Stimulated activated CD4-positive, alpha-beta T cell treated with anti-CD3 and anti-CD28 coated beads, Interleukin-15, amount 100 ng/mL, for 48 hours (primary cell): ENCODE measurements at regions not wholly inside any gene's neighbourhood (a gene's known extent, or its start where the extent isn't known, plus 50 kb on each side); places are given as distances from the start of the nearest gene placed in this dataset.
"Not testable (repeated sequence)": the region's sequence is repeated elsewhere in the genome, so short reads cannot be mapped to it uniquely, and the experiment has no call there.

ENCODE experiments used
- DNase-seq, 2 donors: peaks; one replicate each; pipeline ENCODE4 v3.0.0-alpha.2; 2020; ENCODE audit warnings: low read depth in 2 of 2

DNA sequence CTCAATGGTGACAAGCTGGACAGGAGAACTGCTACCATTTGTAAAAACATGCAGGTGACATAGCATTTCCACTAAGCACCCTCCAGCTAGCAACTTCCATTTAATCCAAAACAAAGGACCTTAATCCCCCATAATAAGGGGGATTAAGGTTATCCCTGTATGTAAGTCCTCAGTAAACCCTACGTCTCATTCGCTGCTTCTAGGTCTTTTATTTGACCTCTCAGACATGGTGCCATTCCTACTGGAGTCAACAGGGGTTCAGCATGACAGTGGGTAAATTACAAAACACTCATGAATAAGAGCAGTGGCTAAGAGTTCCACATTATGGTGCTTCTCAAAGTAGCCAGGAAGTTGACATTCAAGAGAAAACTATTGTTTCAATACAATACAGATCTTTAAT lies 121.8 kb upstream of the CAV2 start:
- DNase-seq: no peak

DNA sequence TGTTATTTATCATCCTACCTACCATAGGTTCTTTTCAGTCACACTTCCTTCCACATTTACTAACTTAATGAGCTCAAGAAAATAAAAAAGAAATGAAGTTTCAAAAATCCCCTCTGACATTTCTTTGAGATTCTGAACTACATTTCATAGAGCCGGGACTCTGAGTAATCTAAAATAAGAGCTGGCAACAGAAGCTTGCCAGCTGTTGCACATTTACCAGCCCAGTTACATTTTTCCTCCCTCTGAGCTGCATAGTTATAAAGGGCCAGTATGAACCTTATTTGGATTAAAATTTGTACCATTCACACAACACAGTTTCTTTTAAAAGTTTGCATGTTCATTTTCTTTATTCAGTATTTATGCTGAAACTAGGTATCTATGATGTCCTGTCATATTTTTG lies 119.5 kb upstream of the CAV2 start:
- DNase-seq: no peak

DNA sequence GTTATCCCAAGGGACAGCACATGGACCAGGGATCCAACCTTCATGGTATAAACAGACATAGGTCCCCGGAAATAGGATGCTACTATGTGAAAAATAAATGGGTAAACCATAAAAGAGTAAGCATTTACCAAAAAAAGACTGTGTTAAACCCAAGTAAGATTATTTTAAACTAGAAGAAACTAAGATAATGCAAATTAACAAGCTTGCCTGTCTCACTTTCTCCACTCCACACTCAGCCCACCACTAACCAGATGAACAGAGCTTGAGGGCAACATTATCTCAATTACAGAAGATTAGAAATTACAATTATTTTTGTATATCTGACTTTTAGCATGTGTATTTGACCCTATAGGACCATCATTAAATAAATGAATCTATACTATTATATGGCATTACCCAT lies 117.2 kb upstream of the CAV2 start:
- DNase-seq: no peak

DNA sequence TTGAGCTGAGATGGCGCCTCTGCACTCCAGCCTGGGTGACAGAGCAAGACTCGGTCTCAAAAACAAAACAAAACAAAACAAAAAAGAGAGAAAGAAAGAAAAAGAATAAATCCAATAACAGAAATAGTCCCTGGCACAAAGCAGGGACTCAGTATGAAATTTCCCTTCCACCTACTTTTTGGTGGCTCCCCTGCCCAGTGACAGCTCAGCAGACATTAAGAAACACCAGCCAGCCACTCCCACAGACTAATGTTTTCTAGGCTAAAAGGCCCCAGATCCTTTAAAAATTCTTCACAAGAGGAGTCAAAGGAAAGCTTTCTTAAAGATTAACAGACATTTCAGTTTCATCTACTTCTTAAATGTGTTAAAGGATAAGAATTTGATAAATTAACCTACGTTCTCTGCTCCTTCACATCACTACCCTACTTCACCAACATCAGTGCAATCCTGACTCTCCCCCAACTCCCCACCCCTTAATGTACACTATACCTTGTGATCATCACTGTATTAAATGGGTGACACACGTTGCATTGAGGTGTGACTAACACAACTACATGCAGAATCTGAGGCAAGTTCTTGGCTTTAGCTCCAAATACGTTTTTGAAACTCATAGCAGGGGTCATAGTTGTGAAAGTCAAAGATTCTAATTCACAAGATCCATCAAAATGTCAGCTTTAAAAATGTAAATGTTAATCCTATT lies 114.5 kb upstream of the CAV2 start:
- no peak for DNase-seq

DNA sequence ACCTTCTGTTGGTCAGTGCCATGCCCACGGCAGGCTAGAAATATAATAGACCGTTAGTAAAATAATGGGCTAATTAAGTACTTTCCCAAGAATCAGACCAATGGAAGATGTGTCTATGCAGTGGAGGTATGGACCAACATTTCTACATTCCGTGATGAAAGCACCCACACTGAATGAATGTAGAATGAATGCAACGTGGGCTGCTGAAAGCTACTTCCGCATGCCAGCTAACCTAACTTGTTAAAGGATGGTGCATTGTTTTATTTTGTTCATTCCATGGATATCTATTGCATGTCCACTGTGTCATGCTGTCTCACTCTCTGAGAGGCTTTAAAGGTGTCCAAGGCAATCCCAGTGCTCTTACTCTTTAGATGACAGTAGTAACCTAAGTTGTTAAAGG lies 112.9 kb upstream of the CAV2 start:
- no peak for DNase-seq

DNA sequence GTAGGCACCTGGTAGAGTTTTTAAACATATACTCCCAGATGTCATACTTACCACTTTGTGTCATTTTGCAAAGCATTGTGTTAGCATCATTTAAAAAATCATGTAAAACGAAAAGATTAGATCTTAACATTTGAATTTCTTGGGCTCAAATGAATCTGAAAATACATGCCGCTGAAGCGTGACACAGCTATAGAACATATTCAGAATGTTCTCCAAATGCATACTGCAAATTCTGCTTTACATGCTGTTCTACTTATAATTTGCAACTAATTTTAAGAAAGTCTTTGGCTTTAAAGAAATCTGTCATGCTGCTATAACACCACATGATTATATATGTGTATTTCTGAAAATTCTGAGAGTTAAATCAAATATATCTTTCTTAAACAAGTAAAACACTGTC lies 109.2 kb upstream of the CAV2 start:
- no peak for DNase-seq

DNA sequence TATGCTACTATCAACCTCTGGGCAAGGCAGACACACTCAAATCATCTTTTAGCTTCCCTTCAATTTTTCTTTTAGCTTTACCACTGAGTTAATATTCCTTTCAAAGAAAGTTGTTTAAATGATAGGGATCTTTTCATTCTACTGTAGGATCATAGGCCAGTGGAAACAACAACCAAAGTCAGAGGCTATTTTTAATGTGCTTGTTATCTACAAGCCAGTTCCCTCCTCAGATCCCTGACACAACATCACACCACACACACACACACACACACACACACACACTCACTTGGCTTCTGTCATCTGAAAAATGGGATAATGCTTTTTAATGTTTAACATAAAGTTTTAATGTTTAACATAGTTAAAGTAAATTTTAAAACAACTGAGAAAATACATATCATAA lies 106.7 kb upstream of the CAV2 start:
- DNase-seq: no peak

DNA sequence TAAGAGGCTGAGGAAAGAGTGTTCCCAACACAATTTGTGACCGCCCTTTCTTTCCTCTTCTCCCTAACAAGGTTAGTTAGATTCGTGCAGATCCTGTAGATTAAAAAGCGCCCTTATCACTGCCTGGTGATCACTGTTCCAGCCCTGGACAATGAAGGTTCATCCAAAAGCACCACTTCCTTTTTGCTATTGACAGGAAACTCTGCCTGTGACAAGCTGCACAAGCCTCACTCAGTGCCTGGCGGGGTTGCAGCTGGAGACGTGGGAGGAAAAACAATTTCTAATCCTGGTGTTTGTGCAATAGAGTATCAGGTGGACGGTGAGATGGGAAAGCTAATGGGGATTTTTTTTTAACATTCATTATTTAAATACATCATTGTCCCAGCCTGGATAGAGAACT lies 105.9 kb upstream of the CAV2 start:
- DNase-seq: no peak

DNA sequence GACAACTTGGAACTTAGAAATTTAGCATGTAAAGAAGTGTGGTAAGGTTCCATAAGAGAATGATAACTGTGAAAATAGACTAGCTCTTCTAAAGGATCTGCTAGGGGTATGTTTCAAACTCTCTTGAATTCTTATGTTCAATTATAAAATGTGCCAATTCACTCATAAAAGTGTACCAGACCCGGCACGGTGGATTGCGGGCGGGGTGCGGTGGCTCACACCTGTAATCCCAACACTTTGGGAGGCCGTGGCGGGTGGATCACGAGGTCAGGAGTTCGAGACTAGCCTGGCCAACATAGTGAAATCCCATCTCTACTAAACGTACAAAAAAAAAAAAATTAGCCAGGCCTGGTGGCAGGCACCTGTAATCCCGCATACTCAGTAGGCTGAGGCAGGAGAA lies 105.4 kb upstream of the CAV2 start:
- no peak for DNase-seq

DNA sequence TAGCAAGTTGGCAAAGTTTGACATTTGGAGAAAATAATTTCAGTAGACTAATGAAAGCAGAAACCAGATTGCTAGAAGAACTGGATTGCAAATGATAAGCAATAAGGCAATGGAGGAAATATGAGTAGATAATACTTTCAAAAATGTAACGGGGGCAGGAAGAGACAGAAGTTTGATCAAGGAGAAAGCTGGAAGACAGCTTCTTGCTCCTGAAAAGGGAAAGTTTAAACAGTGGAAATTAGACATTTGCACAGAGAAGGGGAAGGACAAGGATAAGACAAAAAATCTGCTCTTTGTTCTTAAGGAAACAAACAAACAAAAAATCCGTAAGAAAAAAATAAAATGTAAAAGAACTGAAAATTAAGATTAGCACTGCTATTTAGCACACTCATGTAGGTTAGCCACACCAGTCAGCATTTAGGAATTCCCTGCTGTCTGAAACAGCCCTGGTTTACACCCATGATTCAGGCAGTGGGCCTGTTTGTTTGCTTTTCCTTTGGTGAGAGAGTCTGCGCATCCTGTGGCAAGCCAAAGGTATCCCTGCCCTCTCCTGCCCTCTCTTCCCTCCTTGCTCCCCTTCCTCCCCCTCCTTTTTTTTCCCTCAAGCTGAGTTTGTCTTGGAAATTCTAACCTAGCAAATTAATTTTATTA lies 104.3 kb upstream of the CAV2 start:
- no peak for DNase-seq

DNA sequence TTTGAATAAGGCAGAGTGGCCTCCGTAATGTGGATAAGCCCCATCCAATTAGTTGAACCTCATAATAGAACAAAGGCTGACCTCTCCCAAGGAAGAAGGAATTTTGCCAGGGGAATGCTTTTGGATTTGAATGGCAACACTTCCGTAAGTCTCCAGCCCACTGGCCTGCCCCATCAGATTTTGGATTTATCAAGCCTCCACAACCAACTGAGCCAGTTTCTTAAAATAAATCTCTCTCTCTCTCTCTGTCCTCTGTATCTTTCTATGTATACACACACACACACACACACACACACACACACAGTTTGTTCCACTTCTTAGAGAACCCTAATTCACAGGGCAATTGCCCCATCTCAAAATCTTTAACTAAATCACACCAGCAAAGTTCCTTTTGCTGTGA lies 100.9 kb upstream of the CAV2 start:
- no peak for DNase-seq

DNA sequence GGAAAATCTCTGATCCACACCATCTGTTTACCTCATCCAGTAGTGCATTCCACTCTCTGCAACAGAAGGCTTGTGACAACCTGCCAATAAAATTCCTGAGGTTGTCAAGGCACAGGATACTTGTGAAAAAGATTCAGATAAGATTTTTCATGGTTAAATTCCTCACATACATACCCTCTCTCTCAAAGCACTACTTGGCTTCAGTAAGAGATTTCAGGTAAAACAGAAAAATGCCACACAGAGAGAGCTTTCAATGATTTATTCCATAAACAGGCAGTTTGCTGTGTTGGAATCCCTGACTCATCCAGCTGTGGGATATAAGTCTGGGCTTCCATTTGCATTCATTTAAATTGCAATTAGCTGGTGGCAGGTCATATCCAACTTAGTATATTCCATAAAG lies 99.7 kb upstream of the CAV2 start:
- no peak for DNase-seq

DNA sequence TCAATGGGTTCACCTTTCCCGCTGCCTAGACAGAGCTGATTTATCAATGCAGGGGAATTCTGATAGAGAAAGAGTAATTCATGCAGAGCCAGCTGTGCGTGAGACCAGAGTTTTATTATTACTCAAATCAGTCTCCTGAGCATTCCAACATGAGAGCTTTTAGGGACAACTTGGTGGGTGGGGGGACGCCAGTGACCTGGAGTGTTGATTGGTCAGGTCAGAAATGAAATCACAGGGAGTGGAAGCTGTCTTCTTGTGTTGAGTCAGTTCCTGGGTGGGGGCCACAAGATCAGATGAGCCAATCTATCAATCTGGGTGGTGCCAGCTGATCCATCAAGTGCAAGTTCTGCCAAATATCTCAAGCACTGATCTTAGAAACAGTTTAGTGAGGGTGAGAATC lies 99.0 kb upstream of the CAV2 start:
- DNase-seq: no peak

DNA sequence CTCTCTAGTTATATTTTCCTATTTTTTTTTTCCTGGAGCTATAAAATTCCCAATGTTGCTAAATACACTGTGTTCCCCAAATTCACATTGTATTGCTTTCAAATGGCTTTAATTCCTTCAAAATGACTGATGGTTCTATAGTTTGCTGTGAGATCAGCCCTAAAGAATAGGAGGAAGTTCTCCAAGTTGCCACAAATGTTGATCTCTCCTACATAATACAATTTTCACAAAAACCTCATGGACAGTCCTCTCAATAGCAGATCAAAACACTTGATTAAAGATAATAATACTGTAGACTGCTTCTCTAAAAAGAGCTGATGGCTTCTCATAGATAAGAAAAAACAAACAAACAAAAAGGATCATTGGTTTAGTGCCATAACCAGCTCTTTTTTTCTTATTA lies 97.8 kb upstream of the CAV2 start:
- DNase-seq: no peak

DNA sequence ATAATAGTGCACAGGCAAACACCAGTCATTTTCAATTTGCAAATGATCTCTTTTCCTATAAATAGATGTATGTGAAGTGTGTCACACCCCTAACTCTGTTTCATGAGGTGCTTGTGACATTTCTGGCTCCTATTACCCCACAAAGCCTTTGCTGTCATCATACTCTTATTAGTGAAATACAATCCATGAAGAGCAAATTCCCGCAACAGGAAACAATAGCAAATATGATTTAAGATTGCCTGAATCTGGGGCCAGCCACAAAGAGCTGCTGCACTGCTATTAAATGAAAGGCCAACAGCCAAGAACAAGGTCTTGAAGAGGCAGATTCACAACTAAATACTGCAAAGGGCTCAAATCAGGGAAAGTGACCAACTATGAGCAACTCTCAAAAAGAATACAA lies 96.3 kb upstream of the CAV2 start:
- DNase-seq: no peak

DNA sequence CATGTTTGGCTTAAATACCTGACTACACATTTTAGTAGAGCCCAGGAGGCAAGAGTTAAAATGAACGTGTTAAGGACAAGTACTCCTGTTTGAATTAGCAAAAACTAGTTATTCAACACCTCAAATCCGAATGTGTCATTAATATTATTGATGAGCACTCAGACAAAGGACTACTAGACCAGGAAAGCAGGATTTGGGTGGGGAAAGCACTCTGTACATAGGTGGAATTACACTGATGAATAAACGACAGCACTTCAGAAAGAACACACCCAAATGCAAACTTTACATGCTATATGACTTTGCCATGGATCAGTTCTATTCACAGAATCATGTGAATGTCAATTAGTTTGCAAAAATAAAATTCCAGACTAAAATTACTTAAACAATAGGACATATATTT lies 95.1 kb upstream of the CAV2 start:
- DNase-seq: no peak

DNA sequence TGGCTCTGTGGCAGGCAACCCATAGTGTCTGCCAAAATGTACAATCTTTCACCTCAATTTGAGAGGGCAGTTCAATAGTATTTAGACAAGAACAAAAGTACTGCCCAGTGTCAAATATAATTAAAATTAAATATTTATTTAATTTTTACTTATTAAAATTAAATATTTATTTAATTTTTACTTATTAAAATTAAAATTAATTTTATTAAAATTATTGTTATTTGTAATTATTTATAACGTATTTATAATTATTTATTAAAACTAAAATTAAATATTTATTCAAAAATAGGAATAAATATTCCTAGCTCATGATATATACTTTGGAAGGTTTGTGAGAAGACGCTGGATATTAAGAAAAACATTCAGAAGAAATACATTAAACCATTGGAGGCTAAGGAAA lies 93.7 kb upstream of the CAV2 start:
- no peak for DNase-seq

DNA sequence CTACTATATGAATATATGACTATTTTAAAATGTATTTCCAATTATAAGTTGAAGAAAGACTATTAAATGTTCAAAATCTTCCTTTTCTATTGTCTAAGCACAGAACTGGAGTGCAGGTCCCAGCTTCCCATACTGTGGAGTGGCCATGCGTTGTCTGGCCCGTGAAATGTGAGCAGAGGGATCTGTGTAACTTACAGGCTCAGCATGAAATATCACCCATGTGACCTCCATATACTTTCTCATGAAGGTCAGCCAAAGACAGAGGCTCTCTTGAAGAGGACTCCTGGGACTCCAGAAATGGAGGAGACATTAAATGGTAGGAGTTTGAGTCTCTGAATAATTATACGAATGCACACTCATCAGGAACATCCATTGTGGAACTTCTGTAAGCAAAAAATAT lies 92.4 kb upstream of the CAV2 start:
- DNase-seq: no peak

DNA sequence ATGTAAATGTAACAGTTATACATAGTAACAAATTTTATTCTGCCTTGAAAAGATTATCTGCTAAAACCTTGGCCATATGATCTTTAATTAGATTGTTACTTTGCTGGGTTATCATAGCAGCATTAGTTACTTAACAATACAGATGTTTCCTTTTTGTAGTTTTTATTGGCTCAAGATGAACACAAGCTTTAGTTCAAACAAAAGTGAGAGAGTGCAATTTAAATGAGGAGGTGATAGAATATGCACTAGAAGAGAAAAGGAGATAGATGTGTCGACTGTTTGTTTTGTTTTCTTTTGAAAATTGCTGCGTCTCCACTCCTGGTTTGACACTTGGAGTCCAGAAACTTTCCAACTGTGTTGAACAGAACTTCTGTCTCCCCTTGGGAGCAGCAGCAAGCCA lies 91.4 kb upstream of the CAV2 start:
- no peak for DNase-seq

DNA sequence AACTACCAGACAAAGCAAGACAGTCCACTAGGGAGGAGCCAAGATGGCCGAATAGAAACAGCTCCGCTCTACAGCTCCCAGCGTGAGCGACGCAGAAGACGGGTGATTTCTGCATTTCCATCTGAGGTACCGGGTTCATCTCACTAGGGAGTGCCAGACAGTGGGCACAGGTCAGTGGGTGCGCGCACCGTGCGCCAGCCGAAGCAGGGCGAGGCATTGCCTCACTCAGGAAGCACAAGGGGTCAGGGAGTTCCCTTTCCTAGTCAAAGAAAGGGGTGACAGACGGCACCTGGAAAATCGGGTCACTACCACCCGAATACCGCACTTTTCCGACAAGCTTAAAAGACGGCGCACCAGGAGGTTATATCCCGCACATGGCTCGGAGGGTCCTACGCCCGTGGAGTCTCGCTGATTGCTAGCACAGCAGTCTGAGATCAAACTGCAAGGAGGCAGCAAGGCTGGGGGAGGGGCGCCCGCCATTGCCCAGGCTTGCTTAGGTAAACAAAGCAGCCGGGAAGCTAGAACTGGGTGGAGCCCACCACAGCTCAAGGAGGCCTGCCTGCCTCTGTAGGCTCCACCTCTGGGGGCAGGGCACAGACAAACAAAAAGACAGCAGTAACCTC lies 90.6 kb upstream of the CAV2 start:
- not testable (repeated sequence) for DNase-seq

DNA sequence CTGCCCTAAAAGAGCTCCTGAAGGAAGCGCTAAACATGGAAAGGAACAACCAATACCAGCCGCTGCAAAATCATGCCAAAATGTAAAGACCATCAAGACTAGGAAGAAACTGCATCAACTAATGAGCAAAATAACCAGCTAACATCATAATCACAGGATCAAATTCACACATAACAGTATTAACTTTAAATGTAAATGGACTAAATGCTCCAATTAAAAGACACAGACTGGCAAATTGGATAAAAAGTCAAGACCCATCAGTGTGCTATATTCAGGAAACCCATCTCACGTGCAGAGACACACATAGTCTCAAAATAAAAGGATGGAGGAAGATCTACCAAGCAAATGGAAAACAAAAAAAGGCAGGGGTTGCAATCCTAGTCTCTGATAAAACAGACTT lies 88.8 kb upstream of the CAV2 start:
- DNase-seq: not testable (repeated sequence)

DNA sequence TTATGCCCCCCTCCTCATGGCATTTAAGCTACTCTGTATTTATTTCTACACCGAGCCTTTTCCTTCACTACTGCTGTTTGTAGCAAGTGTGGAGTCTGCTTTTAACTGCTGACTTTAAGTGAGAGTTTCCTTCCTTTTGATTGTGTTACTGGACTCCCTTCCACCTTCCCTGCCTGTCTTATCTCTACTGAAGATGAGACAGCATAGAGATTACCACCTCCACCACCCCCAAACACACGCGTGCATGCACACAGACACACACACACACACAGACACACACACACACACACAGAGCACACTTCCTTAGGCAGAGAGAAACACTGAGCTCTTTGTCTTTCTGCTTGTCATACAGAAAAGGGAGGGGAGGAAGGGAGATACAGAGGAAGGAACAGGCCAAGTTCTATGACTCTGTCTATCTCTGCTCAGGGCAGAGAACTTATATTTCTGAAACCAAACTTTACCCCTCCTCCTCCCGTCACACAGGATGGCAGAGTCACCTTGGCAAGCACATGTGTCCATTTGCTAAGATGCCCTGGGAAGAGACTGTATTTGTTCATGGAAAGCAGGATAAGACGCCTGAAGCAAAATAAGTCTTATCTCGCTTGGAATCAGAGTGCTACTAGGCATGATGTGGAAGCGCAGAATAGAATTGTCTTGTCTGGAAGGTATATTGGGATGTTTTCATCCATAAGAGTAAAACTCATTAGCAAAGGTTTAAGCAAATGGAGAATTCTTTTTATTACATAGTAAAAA lies 81.8 kb upstream of the CAV2 start:
- no peak for DNase-seq

DNA sequence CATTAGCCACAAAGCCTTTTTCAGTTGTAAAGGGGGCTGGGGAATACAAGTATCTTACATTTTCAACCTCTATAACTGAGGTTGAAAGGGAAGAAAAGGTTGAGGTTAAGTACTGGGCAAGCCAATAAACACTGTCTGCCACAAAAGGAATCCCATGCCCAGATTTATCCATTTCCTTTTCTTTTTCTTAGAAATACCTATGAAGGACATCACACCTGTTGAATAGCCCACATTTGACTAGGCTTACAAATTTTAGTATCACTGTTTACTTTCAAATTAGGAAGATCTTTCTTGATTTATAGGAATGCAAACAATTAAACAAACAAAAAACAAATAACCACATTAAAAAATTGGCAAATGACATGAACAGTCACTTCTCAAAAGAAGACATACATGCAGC lies 81.0 kb upstream of the CAV2 start:
- DNase-seq: no peak
